DMS79 treated with DMSO at 0.1 percent for 48 hours (cell line): ENCODE measurements at regions not wholly inside any gene's neighbourhood (a gene's known extent, or its start where the extent isn't known, plus 50 kb on each side); places are given as distances from the start of the nearest gene placed in this dataset.
"Not testable (repeated sequence)": the region's sequence is repeated elsewhere in the genome, so short reads cannot be mapped to it uniquely, and the experiment has no call there.

Source experiments
- DNase-seq: peaks from one replicate; lab custom pipeline; 2025; lab: John Stamatoyannopoulos, UW

GRCh38 chr7:16266877-16267276 is 154.5 kb downstream of the CRPPA start:
- DNase-seq, result no peak

DNA sequence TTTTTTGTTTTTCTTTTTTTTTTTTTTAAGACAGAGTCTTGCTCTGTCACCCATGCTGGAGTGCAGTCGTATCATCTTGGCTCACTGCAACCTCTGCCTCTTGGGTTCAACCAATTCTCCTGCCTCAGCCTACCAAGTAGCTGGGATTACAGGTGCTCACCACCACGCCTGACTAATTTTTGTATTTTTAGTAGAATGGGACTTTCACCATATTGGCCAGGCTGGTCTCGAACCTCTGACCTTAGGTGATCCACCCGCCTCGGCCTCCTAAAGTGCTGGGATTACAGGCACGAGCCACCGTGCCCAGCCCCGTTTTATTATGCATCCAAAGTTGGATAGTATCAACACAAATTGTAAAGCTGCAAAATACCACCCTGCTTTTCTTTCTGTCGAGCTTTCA is 154.9 kb downstream of the CRPPA start:
- DNase-seq, result not testable (repeated sequence)

DNA sequence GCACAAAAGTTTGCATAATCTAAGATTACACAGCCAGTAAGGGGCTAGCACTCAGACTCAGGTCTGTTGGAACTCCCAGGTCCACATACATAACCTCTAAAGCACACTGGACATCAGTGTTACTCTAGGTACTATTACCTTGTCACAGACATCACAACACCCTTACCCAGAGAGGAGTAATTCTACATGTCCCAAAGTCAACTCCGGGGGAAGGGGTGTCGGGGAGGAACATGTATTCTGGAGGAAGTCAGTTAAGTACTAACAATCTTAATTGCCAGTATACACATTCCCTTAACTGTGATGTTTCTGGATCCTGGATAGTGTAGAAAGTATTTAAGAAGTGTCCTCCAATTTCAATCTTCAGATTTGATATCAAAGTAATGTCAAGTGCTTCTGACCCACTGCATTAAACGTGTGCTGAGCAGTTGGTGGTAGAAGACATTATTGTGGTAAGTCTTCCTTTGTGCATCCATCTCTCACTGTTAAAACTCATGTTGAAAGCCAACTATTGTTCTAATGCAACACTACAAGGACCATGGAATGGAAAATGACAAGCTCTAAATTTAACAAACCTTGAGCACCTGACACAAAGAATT is 155.4 kb downstream of the CRPPA start:
- no peak for DNase-seq

DNA sequence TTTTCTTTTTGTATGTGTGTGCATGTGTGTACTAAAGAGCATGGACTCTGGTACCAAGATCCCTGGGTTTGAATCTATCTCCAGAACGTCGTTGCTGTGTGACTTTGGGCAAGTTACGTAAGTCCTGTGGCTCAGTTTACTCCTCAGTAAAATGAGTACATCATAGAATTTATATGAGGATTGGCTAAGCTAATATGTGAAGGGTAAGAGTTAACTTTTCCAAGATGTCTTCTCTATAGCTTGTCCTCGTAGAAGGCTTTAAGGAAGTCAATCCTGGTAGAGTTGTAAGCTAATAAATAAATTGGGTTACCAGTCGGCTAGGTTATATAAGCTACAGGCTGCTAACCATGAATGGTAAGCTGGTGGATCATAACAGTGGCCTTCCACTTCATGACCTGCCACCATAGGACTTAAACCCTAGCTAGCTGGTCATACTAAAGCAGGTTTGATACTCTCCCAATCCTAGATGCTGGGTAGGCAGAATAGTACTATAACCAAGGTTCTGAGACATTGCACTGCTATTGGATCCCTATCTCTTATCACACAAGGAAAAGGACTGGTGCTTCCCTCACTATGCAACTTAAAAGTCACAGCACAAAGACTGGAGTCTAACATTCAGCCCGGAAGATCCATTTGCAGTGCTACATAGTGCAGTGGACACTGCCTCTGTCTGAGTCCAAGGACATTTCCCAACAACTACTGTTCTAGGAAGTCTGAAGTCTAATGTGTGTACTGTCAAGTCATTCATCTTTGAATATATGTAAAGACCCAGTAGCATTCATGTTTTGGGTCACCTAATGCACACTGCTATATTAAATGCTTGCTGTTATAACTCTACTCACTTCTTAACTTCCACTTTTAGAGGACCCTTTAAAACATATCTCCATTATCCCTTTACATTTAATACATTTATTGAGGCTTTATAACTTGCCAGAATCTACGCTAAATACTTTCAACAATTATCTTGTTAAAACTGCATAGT is 156.2 kb downstream of the CRPPA start:
- no peak for DNase-seq

- no peak for DNase-seq
Observed at GRCh38 chr7:16264036-16264819, 157.1 kb downstream of the CRPPA start.

- not testable (repeated sequence) for DNase-seq
Observed at GRCh38 chr7:16263377-16263776, 158.0 kb downstream of the CRPPA start.

DNA sequence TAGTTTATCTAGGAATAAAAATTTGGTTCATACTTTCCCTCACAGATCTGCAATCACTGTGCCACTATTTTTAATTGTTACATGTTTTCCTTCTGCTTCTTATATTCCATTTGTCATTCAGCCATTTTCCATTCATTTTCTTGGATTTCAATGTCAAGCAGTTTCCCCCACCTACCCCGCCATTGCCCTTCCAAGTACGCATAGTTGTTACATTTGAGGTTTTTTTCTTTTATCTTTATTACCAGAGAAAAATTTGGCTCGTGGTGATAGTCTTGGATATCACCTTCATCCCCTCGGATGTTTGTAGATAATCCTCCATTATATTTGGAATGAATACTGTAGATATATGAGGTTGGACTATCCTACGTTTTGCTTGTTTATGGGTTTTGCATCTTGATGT is 159.7 kb downstream of the CRPPA start:
- DNase-seq, result no peak

GRCh38 chr7:16261100-16261499 is 160.2 kb downstream of the CRPPA start:
- no peak for DNase-seq

- no peak for DNase-seq
Observed at GRCh38 chr7:16260236-16260728, 161.1 kb downstream of the CRPPA start.

- not testable (repeated sequence) for DNase-seq
Observed at GRCh38 chr7:16256419-16256818, 164.9 kb downstream of the CRPPA start.

DNA sequence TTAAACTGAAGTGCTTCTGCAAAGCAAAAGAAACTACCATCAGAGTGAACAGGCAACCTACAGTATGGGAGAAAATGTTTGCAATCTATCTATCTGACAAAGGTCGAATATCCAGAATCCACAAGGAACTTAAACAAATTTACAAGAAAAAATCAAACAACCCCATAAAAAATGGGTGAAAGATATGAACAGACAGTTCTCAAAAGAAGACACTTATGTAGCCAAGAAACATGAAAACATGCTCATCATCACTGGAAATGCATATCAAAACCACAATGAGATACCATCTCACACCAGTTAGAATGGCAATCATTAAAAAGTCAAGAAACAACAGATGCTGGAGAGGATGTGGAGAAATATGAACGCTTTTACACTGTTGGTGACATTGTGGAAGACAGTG is 165.4 kb downstream of the CRPPA start:
- not testable (repeated sequence) for DNase-seq

DNA sequence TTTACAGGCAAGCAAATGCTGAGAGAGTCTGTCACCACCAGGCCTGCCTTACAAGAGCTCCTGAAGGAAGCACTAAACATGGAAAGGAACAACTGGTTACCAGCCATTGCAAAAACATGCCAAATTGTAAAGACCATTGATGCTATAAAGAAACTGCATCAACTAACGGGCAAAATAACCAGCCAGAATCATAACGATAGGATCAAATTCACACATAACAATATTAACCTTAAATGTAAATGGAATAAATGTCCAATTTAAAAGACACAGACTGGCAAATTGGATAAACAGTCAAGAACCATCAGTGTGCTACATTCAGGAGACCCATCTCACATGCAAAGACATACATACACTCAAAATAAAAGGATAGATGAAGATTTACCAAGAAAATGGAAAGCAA is 170.7 kb downstream of the CRPPA start:
- not testable (repeated sequence) for DNase-seq

GRCh38 chr7:16249204-16249603 is 172.1 kb downstream of the CRPPA start:
- not testable (repeated sequence) for DNase-seq

GRCh38 chr7:16248556-16248955 is 172.8 kb downstream of the CRPPA start:
- not testable (repeated sequence) for DNase-seq

DNA sequence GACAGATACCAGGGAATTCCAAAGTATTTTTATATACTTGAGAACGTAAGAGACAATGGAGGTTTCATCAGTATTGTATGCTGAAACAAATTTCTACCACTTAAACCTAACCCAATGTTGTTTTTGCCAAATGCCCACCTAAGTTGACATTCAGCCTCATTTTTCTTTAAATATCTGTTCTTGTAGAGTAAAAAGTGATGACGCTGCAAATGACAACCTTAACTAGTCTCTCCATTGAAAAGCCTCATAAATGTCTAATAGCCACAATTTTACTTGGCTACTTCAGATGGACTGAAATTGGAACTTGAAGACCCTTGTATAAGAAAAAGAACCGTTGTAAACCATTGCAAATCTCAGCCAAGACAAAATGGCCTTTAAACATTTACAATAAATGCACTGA is 176.9 kb downstream of the CRPPA start:
- DNase-seq, result no peak

DNA sequence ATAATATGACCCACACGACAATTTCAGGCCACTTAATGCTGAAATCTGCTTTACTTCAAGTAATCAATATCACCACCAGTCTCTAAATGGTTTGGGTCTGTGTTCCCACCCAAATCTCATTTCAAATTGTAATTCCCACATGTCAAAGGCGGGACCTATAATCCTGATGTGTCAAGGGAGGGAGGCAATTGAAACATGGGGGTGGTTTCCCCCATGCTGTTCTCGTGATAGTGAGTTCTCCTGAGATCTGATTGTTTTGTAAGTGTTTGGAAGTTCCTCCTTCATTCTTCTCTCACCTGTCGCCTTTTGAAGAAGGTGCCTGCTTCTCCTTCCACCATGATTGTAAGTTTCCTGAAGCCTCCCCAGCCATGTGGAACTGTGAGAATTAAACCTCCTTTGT is 178.4 kb downstream of the CRPPA start:
- no peak for DNase-seq

GRCh38 chr7:16241017-16241416 is 180.3 kb downstream of the CRPPA start:
- DNase-seq, result no peak

GRCh38 chr7:16236381-16236780 is 185.0 kb downstream of the CRPPA start:
- DNase-seq, result no peak

GRCh38 chr7:16235147-16236114 is 185.9 kb downstream of the CRPPA start:
- no peak for DNase-seq

DNA sequence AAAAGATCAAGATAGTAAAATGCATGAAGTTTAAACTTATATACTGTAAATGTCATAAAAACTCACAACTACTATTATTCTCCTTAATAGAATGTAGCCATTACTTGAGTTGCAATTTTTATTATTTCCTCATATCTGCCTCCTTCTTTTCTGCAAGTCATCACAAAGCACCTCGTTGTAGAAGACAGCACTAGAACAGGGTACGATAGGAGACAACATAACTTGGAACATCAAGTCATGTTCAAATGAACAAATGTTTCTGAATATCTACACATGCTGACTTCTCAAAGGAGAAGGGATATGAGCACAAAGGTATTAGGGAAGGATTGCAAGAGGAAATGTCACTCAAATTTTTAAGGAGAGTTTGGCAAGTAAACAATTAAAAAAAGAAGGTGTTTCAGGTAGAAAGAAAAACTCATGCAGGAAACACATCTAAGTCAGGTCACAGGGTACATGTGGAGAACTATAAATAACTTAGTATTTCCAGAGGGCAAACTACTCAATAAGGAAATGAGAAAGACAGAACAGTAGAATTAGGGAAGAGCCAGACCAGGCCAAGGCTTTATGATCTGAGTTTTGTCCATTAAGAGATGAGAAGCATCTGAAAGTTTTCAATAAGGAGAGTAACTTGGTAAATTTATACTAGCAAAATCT is 186.7 kb downstream of the CRPPA start:
- DNase-seq, result no peak

GRCh38 chr7:16233517-16233916 is 187.8 kb downstream of the CRPPA start:
- no peak for DNase-seq
